GM23338 (cell line): ENCODE measurements at regions not wholly inside any gene's neighbourhood (a gene's known extent, or its start where the extent isn't known, plus 50 kb on each side); places are given as distances from the start of the nearest gene placed in this dataset.
A peak's percentile ranks its signal among the peaks of the same experiment; 100 is the strongest.

ENCODE experiments used
- ATAC-seq: fragments of 200-7000 bp; cut with Tn5 transposase; 3 replicates; pipeline ENCODE4 v1.9.1; 2020
- DNase-seq: peaks from one replicate; pipeline ENCODE4 v3.0.0-alpha.2; 2015; ENCODE audit warnings: low spot score
- H2AFZ ChIP-seq: fragments of 200-600 bp; sonication (generic); 2 replicates; pipeline ENCODE4 v1.8.0; 2016; ENCODE audit warnings: antibody characterized with exemption, mild to moderate bottlenecking, moderate library complexity
- H3F3A ChIP-seq: fragments of 200-600 bp; sonication (generic); replicated peaks from 2 replicates; pipeline ENCODE4 v1.8.0; 2017; ENCODE audit warnings: antibody characterized with exemption, mixed run types, low read depth
- H3K27ac ChIP-seq: fragments of 200-600 bp; sonication (generic); 2 replicates; pipeline ENCODE4 v1.6.1; 2016; ENCODE audit warnings: low read depth
- H3K27me3 ChIP-seq: fragments of 200-600 bp; sonication (generic); 2 replicates; pipeline ENCODE4 v1.8.0; 2016; ENCODE audit warnings: mild to moderate bottlenecking, mixed run types, moderate library complexity; ENCODE audit not compliant: insufficient read depth
- H3K36me3 ChIP-seq: fragments of 200-600 bp; sonication (generic); 2 replicates; pipeline ENCODE4 v1.8.0; 2016; ENCODE audit warnings: mild to moderate bottlenecking; ENCODE audit not compliant: insufficient read depth
- H3K4me1 ChIP-seq: fragments of 200-600 bp; sonication (generic); 2 replicates; pipeline ENCODE4 v1.8.0; 2016; ENCODE audit warnings: mild to moderate bottlenecking, moderate library complexity; ENCODE audit not compliant: insufficient read depth
- H3K4me2 ChIP-seq: fragments of 200-600 bp; sonication (generic); 2 replicates; pipeline ENCODE4 v1.7.1; 2017; ENCODE audit warnings: mixed run types
- H3K4me3 ChIP-seq: fragments of 200-600 bp; sonication (generic); 2 replicates; pipeline ENCODE4 v1.6.1; 2016; ENCODE audit warnings: mixed run types
- H3K79me2 ChIP-seq: fragments of 200-600 bp; sonication (generic); replicated peaks from 2 replicates; pipeline ENCODE4 v1.8.0; 2017; ENCODE audit warnings: mild to moderate bottlenecking; ENCODE audit not compliant: insufficient read depth
- H3K9me2 ChIP-seq: fragments of 200-600 bp; sonication (generic); 2 replicates; pipeline ENCODE4 v1.8.0; 2017; ENCODE audit not compliant: insufficient read depth
- H4K20me1 ChIP-seq: fragments of 200-600 bp; sonication (generic); replicated peaks from 2 replicates; pipeline ENCODE4 v1.8.0; 2017; ENCODE audit warnings: mild to moderate bottlenecking; ENCODE audit not compliant: insufficient read depth
- H3K27ac Mint-ChIP-seq: 2 replicates; pipeline ENCODE4 v1.8.0; 2020; ENCODE audit warnings: inconsistent platforms, mild to moderate bottlenecking, moderate library complexity, mixed read lengths
- H3K27me3 Mint-ChIP-seq: 3 replicates; pipeline ENCODE4 v1.8.0; 2022; ENCODE audit warnings: low read depth, mild to moderate bottlenecking, moderate library complexity, mixed read lengths, inconsistent platforms; ENCODE audit not compliant: insufficient read depth, poor library complexity
- H3K36me3 Mint-ChIP-seq: 3 replicates; pipeline ENCODE4 v1.8.0; 2021; ENCODE audit warnings: low read depth, mild to moderate bottlenecking, inconsistent platforms, moderate library complexity, mixed read lengths
- H3K4me1 Mint-ChIP-seq: 3 replicates; pipeline ENCODE4 v1.8.0; 2020; ENCODE audit warnings: mild to moderate bottlenecking, inconsistent platforms, mixed read lengths
- H3K4me3 Mint-ChIP-seq: 3 replicates; pipeline ENCODE4 v1.8.0; 2021; ENCODE audit warnings: moderate library complexity, mild to moderate bottlenecking, inconsistent platforms, mixed read lengths
- H3K9me3 Mint-ChIP-seq: 3 replicates; pipeline ENCODE4 v1.8.0; 2020; ENCODE audit warnings: moderate library complexity, mild to moderate bottlenecking, inconsistent platforms, mixed read lengths
- CREB1 ChIP-seq: fragments of 250-450 bp; sonication (Bioruptor Pico); IDR thresholded peaks from 2 replicates; pipeline ENCODE4 v1.5.0; 2020; ENCODE audit warnings: low read depth, mild to moderate bottlenecking, moderate library complexity
- EZH2 ChIP-seq: fragments of 200-600 bp; sonication (generic); IDR thresholded peaks from one replicate; pipeline ENCODE4 v1.8.0; 2017; ENCODE audit warnings: antibody characterized with exemption, mild to moderate bottlenecking, low read depth; ENCODE audit not compliant: unreplicated experiment
- NANOG ChIP-seq: IDR thresholded peaks from 2 replicates; pipeline ENCODE4 v1.6.1; 2016; ENCODE audit warnings: antibody characterized with exemption, borderline replicate concordance
- POLR2AphosphoS5 ChIP-seq: IDR thresholded peaks from 2 replicates; pipeline ENCODE4 v1.6.1; 2016; ENCODE audit warnings: antibody characterized with exemption, low read depth
- STAT1 ChIP-seq: IDR thresholded peaks from one replicate; pipeline ENCODE4 v1.6.1; 2016; ENCODE audit warnings: antibody characterized with exemption; ENCODE audit not compliant: unreplicated experiment
- ZNF114 ChIP-seq: fragments of 250-450 bp; sonication (Bioruptor Pico); IDR thresholded peaks from 2 replicates; pipeline ENCODE4 v1.5.0; 2020; ENCODE audit warnings: mild to moderate bottlenecking, moderate library complexity
- ZNF331 ChIP-seq: fragments of 250-450 bp; sonication (Bioruptor Pico); IDR thresholded peaks from 2 replicates; pipeline ENCODE4 v1.5.0; 2020; ENCODE audit warnings: low read depth, mild to moderate bottlenecking, moderate library complexity
- TF ChIP-seq, protein P1 (sequence below): fragments of 250-450 bp; sonication (Bioruptor Pico); IDR thresholded peaks from 2 replicates; pipeline ENCODE4 v1.5.0; 2020; ENCODE audit warnings: mild to moderate bottlenecking, moderate library complexity
- TF ChIP-seq, protein P2 (sequence below): IDR thresholded peaks from 2 replicates; pipeline ENCODE4 v1.6.1; 2016; ENCODE audit warnings: antibody characterized with exemption
- TF ChIP-seq, protein P3 (sequence below): IDR thresholded peaks from one replicate; pipeline ENCODE4 v1.6.1; 2018; ENCODE audit warnings: antibody characterized with exemption; ENCODE audit not compliant: unreplicated experiment
- TF ChIP-seq, protein P4 (sequence below), 2 experiments: fragments of 200-600 bp in 1 of 2; sonication (generic) in 1 of 2; conservative IDR thresholded peaks; 2 replicates each; pipeline versions ENCODE4 v1.5.1 to v1.6.1; 2016 to 2017; ENCODE audit warnings: antibody characterized with exemption in 2 of 2, low read depth in 2 of 2, mild to moderate bottlenecking in 2 of 2, moderate library complexity in 1 of 2

DNA sequence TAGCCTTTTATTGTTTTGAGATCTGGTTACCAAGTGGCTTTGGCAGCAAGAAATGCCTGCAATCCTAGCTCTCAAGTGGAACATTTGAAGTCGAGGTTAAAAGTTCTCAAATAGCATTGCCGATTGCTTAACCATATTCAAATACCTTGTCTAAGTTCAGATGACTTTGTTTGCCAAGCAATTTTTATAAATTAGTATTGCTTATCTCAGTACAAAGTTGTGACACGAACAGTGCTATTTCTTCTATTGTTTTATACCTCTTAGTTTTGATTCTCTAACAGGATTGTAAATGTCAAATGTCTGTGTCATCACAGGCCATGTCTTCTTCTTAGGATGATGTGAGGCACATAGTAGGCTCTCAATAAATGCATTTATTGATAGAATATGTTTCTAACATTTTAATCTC is 633.3 kb downstream of the PTPRC start (continued):
- TF ChIP-seq, protein P1, sequence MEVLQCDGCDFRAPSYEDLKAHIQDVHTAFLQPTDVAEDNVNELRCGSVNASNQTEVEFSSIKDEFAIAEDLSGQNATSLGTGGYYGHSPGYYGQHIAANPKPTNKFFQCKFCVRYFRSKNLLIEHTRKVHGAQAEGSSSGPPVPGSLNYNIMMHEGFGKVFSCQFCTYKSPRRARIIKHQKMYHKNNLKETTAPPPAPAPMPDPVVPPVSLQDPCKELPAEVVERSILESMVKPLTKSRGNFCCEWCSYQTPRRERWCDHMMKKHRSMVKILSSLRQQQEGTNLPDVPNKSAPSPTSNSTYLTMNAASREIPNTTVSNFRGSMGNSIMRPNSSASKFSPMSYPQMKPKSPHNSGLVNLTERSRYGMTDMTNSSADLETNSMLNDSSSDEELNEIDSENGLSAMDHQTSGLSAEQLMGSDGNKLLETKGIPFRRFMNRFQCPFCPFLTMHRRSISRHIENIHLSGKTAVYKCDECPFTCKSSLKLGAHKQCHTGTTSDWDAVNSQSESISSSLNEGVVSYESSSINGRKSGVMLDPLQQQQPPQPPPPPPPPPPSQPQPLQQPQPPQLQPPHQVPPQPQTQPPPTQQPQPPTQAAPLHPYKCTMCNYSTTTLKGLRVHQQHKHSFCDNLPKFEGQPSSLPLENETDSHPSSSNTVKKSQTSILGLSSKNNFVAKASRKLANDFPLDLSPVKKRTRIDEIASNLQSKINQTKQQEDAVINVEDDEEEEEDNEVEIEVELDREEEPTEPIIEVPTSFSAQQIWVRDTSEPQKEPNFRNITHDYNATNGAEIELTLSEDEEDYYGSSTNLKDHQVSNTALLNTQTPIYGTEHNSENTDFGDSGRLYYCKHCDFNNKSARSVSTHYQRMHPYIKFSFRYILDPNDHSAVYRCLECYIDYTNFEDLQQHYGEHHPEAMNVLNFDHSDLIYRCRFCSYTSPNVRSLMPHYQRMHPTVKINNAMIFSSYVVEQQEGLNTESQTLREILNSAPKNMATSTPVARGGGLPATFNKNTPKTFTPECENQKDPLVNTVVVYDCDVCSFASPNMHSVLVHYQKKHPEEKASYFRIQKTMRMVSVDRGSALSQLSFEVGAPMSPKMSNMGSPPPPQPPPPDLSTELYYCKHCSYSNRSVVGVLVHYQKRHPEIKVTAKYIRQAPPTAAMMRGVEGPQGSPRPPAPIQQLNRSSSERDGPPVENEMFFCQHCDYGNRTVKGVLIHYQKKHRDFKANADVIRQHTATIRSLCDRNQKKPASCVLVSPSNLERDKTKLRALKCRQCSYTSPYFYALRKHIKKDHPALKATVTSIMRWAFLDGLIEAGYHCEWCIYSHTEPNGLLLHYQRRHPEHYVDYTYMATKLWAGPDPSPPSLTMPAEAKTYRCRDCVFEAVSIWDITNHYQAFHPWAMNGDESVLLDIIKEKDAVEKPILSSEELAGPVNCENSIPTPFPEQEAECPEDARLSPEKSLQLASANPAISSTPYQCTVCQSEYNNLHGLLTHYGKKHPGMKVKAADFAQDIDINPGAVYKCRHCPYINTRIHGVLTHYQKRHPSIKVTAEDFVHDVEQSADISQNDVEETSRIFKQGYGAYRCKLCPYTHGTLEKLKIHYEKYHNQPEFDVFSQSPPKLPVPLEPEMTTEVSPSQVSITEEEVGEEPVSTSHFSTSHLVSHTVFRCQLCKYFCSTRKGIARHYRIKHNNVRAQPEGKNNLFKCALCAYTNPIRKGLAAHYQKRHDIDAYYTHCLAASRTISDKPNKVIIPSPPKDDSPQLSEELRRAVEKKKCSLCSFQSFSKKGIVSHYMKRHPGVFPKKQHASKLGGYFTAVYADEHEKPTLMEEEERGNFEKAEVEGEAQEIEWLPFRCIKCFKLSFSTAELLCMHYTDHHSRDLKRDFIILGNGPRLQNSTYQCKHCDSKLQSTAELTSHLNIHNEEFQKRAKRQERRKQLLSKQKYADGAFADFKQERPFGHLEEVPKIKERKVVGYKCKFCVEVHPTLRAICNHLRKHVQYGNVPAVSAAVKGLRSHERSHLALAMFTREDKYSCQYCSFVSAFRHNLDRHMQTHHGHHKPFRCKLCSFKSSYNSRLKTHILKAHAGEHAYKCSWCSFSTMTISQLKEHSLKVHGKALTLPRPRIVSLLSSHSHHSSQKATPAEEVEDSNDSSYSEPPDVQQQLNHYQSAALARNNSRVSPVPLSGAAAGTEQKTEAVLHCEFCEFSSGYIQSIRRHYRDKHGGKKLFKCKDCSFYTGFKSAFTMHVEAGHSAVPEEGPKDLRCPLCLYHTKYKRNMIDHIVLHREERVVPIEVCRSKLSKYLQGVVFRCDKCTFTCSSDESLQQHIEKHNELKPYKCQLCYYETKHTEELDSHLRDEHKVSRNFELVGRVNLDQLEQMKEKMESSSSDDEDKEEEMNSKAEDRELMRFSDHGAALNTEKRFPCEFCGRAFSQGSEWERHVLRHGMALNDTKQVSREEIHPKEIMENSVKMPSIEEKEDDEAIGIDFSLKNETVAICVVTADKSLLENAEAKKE = no peak
- TF ChIP-seq ZNF114 (CRISPR knock-in tag) (no peak), STAT1 (no peak), ZNF331 (CRISPR knock-in tag) (no peak), POLR2AphosphoS5 (no peak), EZH2 (no peak), CREB1 (no peak)
- TF ChIP-seq, protein P2, sequence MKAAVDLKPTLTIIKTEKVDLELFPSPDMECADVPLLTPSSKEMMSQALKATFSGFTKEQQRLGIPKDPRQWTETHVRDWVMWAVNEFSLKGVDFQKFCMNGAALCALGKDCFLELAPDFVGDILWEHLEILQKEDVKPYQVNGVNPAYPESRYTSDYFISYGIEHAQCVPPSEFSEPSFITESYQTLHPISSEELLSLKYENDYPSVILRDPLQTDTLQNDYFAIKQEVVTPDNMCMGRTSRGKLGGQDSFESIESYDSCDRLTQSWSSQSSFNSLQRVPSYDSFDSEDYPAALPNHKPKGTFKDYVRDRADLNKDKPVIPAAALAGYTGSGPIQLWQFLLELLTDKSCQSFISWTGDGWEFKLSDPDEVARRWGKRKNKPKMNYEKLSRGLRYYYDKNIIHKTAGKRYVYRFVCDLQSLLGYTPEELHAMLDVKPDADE = no peak

DNA sequence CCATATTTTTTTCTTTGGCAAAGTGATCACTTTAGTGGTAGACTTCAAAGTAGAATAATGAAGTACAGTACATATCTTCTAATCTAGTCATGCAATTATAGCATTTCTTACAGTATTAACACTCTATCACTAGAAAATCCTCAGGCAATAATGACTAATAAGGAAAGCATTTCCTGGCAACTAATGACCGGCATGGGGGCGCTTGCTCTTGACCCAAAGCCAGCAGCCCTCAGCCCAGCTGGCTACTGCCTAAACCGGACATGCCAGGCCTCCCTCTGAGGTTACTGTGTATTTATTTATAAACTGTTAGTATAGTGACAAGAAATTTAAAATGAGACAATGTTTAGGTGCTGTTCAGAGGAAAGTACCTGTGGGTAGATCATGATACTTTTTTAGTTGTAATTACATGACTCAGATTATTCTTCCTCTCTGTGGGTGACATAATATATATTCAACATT is 633.8 kb downstream of the PTPRC start:
- Histone ChIP-seq H2AFZ (no peak overlapping the region), H3K9me2 (peaks cover 8% of the 10 kb centered on the region; the same call in 1 of the 2 replicates), H4K20me1 (no peaks in the 10 kb centered on the region), H3K27me3 (no peaks in the 10 kb centered on the region), H3K4me1 (no peaks in the 10 kb centered on the region), H3K79me2 (no peaks in the 10 kb centered on the region), H3F3A (no peaks in the 10 kb centered on the region), H3K4me2 (no peak overlapping the region), H3K36me3 (no peaks in the 10 kb centered on the region), H3K27ac (no peak overlapping the region), H3K4me3 (no peak overlapping the region)
- Mint-ChIP-seq H3K27ac (0 out of 2 replicates have a peak overlapping the region, but pooled peaks have one; percentile 32), H3K4me3 (no peak overlapping the region), H3K36me3 (no peaks in the 10 kb centered on the region), H3K4me1 (peaks cover 5% of the 10 kb centered on the region; the same call in 2 of the 3 replicates), H3K27me3 (peaks cover 2% of the 10 kb centered on the region), H3K9me3 (no peaks in the 10 kb centered on the region; the same call in 2 of the 3 replicates)
- ATAC-seq (no peak), DNase-seq (peak; percentile 4)
- TF ChIP-seq CREB1 (no peak), NANOG (no peak), ZNF331 (CRISPR knock-in tag) (no peak), POLR2AphosphoS5 (no peak), ZNF114 (CRISPR knock-in tag) (no peak), EZH2 (no peak)
- TF ChIP-seq, protein P2 = no peak
- TF ChIP-seq, protein P3, sequence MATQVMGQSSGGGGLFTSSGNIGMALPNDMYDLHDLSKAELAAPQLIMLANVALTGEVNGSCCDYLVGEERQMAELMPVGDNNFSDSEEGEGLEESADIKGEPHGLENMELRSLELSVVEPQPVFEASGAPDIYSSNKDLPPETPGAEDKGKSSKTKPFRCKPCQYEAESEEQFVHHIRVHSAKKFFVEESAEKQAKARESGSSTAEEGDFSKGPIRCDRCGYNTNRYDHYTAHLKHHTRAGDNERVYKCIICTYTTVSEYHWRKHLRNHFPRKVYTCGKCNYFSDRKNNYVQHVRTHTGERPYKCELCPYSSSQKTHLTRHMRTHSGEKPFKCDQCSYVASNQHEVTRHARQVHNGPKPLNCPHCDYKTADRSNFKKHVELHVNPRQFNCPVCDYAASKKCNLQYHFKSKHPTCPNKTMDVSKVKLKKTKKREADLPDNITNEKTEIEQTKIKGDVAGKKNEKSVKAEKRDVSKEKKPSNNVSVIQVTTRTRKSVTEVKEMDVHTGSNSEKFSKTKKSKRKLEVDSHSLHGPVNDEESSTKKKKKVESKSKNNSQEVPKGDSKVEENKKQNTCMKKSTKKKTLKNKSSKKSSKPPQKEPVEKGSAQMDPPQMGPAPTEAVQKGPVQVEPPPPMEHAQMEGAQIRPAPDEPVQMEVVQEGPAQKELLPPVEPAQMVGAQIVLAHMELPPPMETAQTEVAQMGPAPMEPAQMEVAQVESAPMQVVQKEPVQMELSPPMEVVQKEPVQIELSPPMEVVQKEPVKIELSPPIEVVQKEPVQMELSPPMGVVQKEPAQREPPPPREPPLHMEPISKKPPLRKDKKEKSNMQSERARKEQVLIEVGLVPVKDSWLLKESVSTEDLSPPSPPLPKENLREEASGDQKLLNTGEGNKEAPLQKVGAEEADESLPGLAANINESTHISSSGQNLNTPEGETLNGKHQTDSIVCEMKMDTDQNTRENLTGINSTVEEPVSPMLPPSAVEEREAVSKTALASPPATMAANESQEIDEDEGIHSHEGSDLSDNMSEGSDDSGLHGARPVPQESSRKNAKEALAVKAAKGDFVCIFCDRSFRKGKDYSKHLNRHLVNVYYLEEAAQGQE = no peak
- TF ChIP-seq, protein P4, sequence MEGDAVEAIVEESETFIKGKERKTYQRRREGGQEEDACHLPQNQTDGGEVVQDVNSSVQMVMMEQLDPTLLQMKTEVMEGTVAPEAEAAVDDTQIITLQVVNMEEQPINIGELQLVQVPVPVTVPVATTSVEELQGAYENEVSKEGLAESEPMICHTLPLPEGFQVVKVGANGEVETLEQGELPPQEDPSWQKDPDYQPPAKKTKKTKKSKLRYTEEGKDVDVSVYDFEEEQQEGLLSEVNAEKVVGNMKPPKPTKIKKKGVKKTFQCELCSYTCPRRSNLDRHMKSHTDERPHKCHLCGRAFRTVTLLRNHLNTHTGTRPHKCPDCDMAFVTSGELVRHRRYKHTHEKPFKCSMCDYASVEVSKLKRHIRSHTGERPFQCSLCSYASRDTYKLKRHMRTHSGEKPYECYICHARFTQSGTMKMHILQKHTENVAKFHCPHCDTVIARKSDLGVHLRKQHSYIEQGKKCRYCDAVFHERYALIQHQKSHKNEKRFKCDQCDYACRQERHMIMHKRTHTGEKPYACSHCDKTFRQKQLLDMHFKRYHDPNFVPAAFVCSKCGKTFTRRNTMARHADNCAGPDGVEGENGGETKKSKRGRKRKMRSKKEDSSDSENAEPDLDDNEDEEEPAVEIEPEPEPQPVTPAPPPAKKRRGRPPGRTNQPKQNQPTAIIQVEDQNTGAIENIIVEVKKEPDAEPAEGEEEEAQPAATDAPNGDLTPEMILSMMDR (conservative IDR thresholded peaks at IDR 0.05; ENCODE audit: low read depth in 2 of 2) = no peak
